ENCODE measurements at regions not wholly inside any gene's neighbourhood (a gene's known extent, or its start where the extent isn't known, plus 50 kb on each side); places are given as distances from the start of the nearest gene placed in this dataset.
A peak's percentile ranks its signal among the peaks of the same experiment; 100 is the strongest.

DNA sequence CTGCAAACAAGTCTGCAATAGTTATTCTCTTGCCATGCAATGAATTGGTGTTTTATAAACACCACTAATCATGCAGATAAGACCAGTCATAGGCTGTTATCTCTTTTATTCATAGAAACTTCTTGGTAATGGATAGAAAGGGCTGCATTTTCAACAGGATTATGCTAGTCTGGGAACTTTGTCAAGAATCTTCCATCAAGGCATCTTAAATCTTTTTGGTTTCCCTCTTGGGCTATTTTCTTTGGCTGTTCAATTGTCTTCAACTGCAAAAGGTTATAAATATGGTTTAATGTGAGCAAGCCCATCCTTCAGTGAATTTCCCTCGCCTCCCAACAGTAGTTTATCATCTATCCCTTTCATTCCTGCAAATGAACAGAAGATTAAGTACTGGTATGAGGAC is 59.0 kb upstream of the MINAR1 start:
- no peak for DNase-seq

DNA sequence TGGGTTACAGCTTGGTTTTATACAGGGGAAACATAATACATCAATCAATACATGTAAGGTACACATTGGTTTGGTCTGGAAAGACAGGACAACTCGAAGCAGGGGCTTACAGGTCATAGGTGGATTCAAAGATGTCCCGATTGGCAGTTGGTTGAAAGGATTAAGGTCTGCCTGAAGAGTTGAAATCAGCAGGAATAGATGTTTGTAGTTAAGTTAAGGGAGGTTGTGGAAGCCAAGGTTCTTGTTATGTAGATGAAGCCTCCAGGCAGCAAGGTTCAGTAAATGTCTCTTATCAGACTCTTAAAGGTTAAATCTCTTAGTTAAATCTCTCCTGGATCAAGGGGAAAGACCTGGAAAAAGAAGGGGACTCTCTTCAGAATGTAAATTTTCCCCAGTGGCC is 58.4 kb upstream of the MINAR1 start:
- no peak for DNase-seq

DNA sequence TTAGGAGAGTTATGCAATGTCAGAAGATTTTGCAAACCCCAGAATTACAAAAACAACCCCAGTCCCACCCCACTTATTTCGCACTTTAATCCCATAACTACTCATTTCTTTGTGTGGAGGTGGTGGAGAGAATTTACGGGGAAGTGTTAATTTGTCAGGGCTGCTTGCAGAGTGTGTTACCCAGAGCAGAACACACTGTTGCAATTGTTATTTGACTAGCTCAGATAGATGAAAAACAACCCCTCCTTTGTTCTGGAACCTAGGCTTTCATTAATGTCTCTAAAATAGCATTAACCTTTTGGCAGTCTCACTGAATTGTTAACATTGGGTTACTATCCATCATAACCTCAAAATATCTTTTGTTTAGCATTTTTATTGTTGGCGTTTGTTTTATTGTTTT is 55.8 kb upstream of the MINAR1 start:
- DNase-seq, result no peak

DNA sequence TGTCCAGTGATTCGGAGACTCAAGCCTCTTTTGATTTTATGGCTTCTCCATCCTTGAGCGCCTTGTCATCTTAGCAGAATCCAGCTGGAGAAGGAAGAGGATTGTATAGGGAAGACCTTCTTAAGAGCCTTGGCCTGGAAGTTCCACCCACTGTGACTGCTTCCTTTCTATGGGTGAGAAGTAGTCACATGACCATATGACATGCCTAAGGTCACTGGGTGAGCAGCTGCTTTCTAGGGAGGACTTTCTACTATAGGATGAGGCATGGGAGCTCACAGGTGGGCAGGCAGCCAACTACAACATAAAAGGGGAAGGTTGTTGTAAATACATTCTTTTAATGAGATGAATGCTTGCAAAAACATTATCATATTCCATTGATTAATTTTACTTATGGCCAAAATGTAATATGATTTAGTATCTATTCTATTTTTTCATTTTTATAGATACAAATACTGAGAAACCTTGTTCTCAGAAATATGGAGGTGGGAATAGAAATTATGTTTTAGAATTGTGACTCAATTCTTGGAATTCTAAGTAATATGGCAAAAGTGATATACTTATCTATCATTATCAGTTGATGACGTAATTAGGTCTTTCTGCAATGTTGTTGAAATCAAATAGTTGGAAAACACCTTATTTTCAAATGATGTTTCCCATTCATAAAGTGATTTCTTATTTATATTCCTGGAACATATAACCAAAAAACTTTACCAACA is 53.6 kb upstream of the MINAR1 start:
- no peak for DNase-seq

DNA sequence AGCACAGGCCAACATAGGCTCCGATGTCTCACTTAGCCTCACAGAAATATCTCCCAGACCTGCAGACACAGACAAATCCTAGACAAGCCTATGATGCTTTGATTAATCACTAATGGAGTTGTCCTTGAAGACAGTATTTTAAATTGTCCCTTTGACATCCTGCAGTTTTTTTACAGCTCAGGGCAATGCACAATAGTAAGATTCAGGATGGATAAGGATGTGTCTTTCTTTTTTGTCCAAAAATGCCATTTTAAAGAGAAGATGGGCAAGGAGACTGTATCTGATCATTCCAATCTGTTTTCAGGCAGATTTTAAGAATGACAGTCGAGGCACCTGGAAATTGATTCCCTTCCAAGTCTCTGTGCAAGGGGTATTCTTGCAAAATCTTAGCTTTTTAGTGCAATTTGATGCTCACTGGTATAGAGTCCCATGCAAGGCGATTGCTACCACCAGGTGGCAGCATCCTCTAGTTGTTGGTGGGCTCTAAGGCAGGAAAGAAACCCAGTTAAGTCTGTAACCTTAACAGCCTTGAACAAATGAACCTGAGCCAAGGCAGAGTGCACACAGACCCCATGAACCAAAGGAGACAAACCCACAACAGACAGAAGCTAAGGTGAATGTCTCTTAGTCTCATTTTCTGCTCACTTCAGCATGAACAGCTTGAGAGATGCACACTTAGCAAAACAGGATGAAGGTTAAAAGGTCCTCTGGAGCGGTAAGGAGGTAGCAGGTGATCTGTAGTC is 51.2 kb upstream of the MINAR1 start:
- DNase-seq, result peak; percentile 48 to 64

DNA sequence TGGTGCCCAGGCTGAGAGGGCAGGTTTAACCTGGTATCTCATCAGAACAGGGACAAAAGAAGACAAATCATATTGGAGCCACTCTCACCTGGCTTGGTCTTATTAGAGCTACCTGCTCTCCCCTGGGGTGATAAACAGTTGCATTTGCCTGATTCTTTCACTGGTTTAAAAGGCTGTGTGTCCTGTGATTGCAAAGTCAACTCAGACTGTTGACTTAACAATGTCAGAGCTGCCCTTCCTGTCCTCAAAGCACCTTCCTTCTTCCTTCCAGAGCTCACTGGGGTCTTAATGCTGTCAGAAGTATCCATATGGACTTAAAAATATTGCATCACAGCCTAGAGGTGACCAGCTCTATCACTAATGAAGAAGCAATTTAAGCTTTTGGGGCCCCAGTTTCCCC is 50.5 kb upstream of the MINAR1 start:
- no peak for DNase-seq

Measured in right lung (tissue), 2 donors.